Stimulated activated CD4-positive, alpha-beta T cell treated with anti-CD3 and anti-CD28 coated beads, TNF-alpha, amount 100 ng/mL, for 4 hours (primary cell): ENCODE measurements at regions not wholly inside any gene's neighbourhood (a gene's known extent, or its start where the extent isn't known, plus 50 kb on each side); places are given as distances from the start of the nearest gene placed in this dataset.
A peak's percentile ranks its signal among the peaks of the same experiment; 100 is the strongest.

ENCODE experiments used
- DNase-seq, 3 experiments: peaks; one replicate each; pipeline ENCODE4 v3.0.0-alpha.2; 2020; ENCODE audit warnings: low read depth in 3 of 3

DNA sequence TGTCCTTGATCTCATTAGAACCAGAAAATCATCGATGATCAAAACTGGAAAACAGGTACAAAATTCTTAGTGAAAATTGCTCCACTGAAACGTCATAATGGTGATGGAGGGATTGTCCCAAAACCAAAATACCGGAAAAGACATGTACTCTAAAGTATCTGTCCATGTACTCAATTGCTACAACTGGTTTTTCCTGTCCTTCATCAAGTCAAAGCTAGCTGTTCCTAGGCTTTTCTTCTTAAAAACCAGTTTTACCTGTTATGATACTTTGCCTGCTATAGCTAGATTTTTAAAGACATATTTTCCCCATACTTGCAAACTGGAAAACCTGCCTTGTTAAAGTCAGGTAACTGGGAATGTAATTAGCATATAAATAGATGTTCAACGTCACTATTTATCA is 50.5 kb upstream of the LRRC1 start:
- no peak for DNase-seq

DNA sequence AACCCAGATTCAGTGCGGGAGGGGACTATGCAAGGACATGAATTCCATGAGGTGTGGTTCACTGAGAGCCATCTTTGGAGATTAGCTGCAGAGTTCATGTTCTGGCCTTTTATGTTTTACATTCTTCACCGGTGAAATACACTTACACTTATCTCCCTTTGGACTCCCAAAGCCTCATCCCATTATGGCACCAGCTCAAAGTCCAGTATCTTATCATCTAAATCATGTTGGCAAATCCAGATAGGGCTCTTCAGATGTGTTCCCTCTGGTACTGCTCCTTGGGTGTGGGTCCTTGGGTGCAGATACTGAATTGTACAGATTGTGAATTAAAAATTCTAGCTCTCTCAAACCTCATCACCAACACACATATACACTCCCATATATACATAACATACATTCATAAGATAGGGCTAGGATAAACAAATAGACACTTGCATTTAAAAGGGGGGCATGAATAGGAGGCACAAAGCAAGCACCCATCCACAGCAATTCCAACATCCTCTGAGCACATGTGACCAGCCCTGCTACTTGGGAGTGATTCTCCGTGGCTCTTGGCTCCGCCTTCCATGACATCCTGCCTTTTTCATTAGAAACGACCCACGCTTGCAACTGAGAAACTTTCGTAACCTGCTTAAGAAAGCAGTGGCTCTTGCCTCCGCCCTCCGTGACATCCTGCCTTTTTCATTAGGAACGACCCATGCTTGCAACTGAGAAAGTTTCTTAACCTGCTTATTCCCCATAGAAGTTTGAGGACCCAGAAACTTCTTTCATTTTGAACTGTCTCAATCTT is 53.6 kb upstream of the LRRC1 start:
- DNase-seq: peak in 1 of 3 experiments; percentile 7

DNA sequence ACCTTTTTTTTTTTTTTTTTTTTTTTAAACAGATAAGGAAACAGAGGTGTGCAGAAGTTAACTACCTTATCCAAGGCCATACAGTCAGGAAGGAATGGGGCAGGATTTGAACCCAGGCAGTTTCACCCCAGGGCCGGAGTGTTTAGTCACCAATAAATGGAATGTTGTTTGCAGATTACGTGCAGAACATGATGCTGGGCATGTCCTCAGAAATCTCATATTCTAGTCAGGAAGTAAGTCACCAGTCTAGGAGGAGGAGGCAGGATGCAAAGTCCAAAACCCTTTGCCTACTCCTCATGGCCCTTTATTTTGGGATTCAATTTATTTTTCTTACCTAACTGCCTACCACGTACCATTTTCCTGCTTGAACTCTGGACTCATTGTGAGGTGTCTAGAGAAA is 57.1 kb upstream of the LRRC1 start:
- DNase-seq: no peak

DNA sequence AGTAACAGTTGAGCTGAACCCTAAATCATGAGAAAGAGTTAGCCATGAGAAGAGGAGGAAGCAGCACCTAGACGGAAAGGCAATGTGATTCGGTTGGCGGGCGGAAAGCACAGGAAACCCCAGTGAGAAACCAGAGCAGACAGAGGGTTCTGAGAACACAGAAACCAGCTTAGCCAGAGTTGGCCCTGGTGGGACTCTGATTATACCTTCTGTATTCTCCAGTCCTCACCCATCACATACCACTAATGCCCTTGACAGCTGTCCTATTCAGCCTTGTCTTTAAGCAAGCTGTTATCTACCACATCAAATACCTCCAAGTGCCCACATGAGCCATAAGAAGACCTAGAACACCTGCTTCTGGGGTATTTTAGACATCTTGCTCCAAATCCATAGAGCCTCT is 58.9 kb upstream of the LRRC1 start:
- DNase-seq: no peak

DNA sequence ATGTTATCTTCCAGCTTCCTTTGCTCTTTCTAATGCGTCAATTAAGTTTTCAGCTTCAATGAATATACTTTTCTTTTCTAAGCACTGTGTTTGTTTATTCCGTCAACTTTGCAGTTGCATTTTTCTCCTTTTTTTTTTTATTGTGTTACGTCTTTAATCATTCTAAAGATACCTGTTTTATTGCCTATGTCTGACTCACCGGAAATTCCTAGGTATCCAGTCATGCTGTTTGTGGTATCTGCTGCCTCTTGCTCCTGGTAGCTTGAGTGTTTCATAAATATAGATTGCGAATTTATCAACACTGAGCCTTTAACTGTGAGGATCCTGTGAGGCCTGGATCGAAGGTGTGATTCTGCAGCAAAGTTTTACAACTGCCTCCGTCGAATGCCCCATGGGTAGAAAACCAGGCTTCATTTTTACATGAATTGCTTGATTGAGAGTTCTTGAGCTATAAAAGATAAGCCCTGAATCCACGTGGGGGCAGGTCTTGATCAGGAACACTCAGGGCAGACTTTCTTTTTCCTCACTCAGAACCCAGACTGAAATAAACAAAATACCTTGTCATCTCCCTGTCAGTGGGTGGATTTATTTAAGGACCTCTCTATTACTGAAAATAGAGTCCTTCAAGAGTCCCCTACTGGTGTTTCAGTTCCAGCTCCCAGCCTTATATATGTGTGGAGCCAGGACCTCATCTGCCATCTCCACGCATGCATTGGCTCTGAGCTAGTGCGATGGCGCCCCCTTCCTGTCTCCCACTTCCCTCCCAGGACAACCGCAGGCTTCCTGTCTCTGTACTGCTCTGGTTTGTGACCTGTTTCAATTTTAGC is 60.1 kb upstream of the LRRC1 start:
- no peak for DNase-seq

DNA sequence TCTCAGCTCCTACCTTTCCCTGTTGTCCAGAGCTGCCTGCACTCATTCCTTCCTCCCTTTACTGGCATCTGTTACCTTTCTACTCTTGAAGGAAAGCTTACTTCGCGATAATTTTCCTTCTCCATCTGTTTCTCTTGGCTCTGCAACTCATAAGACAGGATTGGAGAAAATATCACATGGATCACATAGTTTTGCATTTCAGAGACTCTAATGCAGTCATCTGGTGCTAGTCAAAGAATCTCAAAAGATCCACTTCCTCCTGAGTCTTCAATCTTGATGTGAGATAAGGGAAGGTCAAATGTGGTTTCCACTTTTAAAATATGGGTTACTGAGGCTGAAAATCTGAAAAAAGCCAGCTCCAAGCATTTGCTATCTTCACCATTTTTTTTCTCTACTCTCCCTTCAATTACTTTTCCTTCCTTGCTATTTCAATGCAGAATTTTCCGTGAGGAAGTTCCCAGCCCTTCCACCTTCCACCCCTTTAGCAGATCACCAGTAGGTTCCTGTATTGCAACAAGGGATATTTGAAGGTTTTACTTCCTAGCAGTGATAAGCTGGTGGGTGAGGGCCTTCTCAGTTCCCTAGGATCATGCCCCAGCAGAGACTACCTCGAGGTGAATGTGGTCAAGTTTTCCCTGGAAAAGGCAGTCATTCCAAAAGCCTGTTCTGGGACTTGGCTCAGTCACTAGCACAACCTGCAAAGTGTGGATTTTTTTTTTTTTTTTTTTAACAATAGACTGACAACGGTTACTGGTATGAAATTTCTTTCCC is 62.8 kb upstream of the LRRC1 start:
- no peak for DNase-seq

DNA sequence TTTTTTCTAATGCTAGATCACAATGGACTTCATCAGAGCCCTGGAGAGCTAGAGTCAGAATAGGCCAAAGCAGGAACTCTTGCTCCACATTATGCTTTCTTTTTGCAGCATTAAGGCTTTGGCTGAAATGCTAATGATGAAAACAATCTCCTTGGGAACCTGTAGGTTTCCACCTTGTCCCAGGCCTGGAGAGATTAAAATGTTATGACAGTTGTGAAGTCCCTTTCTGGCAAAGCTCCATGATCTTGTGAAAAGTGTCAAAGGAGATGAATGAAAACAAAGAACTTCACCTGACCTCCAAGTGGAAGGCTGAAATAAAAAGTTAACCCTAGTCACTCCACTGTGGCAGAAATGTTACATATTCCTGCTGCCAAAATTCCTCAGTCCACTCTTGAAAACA is 64.0 kb upstream of the LRRC1 start:
- no peak for DNase-seq

DNA sequence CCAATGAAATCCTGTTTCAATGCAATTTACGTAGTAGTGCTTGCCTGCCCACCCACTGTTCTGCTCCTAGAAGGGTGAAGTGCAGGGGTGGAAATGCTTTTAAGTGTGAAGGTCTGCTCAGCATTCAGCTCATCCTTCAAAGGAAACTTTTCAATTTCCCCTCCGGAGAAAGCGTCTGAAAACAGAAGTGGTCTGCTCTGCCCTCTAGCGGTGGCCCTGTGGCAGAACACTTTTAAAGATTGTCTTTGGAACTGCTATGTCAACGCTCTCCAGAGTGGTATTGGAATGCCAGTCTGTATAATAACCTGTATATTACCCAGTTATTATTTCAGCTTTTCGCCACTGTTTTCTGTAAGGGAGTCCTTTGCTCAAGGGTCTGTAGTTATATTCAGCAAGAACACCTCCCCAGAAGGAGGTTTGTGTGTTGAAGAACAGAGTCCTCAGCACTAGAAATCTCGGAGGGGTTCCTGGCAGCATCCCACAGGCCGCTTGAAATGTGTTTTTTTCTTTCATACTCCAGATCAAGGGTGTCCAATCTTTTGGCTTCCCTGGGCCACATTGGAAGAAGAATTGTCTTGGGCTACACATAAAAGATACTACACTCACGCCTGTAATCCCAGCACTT is 63.1 kb upstream of the KLHL31 start:
- peak in 2 of 3 experiments; percentile 18 to 19 for DNase-seq

DNA sequence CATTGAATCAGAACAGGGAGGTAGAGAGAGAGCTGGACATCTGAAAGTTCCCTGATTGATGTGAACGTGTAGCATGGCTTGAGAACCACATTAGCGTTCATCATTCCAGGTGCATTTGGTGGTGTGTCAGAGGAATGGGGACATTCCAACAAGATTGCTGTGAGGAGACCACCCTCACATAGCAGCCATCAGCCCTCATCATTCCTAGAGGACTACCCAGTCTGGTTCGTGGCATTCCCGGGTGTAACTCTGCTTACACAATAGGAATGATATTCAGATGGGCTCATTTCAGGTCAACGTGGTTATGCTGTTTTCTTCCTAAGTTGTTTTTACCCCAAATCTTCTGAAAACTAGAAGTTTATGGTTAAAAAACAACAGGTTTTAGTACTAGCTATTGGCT is 62.2 kb upstream of the KLHL31 start:
- no peak for DNase-seq

DNA sequence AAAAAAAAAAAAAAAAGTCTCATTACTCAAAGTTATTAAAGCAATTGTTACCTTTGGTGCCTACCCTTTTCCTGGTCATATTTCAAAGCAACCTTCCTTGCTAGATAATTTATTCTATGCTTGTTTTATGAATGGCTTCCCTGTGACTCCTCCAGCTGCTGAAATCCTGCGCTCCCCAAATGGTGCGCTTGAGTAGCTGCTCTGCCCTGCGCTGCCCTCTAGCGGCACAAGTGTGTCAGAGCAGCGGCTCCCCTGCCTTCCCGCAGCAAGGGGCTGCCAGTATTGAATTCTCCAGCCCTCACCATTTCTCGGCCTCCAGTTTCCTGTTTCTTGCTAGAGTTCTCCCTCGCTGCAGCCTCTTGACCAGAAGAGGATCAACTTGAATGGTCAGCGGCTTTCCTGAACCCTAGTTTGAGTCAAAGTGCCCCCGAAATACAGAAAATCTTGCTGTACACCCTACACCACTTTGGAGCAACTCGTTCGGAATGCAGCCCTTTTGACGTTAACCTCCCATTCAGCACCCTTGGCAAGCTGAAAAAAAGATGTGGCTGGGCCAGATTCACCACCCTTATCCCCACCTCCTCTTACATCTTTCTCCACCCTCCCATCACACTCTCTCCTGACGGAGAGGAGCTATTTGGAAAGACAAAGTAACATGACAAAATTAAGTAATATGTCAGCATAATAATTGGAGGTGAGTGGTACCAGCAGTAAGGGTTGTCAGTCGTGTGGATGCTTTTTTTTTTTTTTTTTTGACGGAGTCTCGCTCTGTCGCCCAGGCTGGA is 60.4 kb upstream of the KLHL31 start:
- peak; percentile 49 to 58 (median 53) for DNase-seq

DNA sequence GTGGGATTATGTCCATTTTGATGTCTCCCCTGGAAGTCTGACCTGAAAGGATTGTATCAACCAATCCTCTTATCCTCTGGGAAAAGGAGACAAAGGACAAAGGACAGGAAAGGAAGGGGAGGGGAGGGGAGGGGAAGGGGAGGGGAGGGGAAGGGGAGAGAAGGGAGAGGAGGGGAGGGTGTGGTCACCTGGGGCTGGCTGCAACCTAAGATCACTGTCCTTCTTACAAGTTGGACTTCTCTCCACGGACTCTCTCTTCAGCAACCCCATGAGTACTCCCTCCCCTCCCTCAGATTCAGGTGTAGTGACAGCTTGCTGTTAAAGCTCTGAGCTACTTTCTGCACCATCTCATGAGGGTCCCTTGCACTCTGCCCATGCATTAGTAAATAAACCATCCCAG is 58.9 kb upstream of the KLHL31 start:
- no peak for DNase-seq

DNA sequence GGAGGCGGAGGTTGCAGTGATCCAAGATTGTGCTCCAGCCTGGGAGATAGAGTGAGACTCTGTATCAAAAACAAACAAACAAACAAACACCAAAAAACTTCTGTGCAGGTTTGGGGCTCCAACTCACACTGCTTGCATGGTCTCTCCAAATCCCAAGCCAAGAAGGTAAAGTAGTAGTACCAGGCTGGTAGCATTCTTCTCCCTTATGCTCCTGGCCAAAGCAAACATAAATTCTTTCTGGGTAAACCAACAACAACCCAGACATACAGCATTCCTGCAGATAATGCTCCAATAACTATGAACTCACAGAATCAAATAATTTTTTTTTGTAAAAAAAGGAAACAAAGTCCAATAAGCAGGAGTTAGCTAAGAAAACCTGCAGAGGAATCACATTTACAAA is 57.8 kb upstream of the KLHL31 start:
- DNase-seq: no peak

DNA sequence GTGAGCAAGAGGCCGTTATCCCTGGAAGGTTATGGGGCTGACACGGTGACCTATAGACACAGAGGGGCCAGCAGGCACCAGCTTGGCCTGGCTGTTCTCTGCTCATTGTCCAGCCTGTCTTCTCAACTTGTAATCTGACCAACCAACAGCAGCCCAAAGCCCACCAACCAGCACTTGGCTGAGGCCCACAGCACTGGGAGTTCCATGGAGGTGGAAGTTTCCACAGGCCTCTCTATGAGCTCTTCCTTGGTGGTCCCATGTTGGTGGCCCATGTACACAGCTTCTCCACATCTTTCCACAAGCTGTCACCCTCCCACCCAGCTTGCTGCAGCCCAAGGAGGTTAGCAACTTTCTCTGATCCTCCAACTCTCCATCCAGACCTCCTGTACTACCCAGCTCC is 56.2 kb upstream of the KLHL31 start:
- no peak for DNase-seq

DNA sequence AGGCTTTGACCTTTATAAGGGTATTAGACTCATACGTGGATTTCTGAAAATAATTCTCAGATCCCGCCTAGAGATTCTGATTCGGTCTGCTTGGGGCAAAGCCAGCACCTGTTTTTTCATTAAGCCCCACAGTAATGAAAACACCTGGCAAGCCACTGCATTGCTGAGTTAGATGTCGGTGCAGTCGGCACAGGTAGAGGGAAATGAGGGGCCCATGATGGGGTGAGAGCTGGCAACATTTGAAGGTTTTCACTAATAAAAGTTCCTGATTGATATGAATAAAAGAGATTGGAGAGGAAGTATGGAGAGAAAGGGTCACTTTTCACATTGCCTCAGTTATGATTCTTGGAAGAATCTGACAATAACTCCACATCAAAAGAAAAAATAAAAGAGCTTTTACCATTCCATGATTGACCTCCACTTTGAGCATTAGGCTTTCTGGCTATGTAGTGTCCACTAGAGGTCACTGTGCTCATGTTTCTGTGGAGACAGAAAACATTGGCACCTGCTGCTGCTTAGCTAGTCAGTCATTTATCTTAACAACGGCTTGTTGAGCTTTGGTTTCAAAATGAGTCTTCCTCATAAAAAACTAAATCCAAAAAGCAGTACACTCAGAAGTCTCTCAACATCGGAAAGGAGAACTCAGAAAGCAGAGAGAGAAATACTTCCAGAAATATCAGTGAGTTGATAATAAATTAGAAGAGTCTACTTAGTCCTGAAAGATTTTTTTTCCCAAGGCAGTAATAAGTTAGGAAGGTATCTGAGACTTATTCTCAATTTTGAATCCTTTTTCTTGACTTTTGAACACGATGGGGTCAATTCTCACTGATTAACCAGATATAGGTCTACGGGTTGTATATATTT is 53.3 kb upstream of the KLHL31 start:
- DNase-seq: no peak

DNA sequence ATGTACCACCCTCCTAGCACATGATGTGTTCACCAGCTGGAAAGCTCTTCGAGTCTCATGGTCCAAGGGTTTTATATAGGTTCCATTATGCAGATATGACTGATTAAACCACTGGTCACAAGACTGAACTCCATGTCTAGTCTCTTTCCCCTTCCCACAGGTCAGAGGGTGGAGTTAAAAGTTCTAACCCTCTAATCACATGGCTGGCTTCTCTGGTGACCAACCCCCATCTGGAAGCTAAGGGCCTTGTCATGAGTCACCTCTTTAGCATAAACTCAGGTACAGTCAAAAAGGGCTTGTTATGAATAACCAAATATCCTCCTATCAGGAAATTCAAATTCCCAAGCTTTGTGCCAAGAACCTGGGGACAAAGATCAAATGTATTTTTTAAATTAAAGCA is 52.0 kb upstream of the KLHL31 start:
- no peak for DNase-seq

DNA sequence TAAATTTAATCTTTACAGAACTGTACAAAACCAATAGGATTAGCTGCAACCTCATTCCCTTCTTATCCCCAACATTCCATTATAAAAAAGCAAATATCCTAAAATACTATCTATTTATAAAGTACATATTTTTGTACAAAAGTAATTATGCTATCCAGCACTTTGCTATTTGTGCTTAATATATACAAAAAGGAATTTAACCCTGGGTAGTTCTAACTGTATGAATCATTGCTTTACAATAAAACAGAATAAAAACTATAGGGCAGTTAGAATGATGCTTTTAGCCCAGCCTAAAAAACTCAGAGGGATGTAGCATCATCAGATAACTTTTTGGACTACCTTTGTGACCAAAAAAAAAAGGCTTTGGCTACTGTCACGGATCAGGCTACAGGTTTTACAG is 49.9 kb upstream of the KLHL31 start:
- no peak for DNase-seq
